CD4-positive, alpha-beta T cell treated with Interleukin-6 at 100 ng/mL for 8 hours (primary cell): ENCODE measurements at regions not wholly inside any gene's neighbourhood (a gene's known extent, or its start where the extent isn't known, plus 50 kb on each side); places are given as distances from the start of the nearest gene placed in this dataset.
"Not testable (repeated sequence)": the region's sequence is repeated elsewhere in the genome, so short reads cannot be mapped to it uniquely, and the experiment has no call there.

ENCODE experiments used
- DNase-seq: peaks from one replicate; pipeline ENCODE4 v3.0.0-alpha.2; 2020; ENCODE audit warnings: mixed read lengths, low spot score

DNA sequence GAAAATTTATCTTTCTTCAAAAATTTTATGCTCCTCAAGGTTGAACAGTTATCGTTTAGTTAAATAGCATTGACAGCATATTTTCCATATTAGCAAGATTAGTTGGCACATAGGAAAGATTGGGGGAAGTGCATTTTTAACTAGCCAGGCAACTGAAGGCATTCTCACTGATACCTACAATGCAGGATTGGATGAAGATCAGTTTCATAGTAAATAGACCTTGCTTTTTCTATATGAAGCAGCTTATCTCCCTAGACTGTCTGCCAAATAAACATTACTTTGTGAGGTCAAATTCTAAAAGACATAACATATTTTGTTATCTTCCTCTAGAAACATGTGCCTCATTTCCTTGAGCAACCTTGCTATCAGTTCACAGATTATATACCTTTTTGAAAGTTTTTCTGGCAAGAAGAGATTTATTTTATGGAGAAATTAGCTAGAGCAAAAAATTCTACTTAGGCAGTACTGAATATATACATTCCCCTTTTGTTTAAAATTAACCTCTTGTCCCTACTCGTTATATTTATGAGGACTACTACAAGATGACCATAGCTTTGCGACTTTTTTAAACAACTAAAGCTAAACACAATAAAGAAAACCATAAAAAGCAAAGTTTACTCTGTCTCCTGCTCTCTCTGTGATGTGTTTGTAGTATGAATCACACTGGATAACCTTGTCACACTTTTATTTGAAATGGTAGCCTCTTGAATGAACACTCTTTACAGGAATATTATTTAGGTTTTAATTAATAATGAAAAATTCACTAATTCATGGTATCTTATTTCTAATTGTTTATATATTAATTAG is 654.9 kb upstream of the TBL1XR1 start:
- DNase-seq: no peak

- no peak for DNase-seq
These were observed 657.7 kb upstream of the TBL1XR1 start for GRCh38 chr3:177855021-177855420.

GRCh38 chr3:177860184-177860583 is 662.9 kb upstream of the TBL1XR1 start:
- no peak for DNase-seq

DNA sequence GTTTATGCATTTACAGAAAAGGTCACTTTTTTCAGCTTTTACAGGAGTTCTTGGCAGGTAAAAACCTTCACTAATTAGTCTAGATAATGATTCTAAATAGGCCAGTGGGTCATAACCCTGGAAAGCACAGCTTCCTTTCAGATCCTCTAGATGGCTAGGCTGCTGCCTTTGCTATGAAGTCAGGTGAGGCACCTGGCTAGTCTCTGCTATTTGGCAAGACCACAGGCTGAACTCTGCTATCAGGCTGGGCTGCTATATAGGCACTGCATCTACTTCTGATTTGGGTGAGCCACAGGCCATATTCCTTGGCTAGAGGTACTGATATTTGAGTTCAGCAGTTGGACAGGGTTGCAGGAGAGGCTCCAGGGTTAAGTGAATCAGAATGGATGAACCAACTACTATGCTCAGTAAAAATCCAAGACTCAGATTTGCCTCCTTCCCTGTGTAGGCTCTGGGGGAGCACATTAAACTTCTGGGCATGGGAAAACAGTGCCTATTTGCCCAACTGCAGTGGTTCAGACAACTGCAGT is 665.7 kb upstream of the TBL1XR1 start:
- no peak for DNase-seq

GRCh38 chr3:177871267-177871666 is 665.0 kb upstream of the KCNMB2 start:
- DNase-seq: not testable (repeated sequence)

- no peak for DNase-seq
These were observed 658.0 kb upstream of the KCNMB2 start for GRCh38 chr3:177878192-177878591.

- DNase-seq: no peak
These were observed 657.3 kb upstream of the KCNMB2 start for GRCh38 chr3:177878957-177879356.

DNA sequence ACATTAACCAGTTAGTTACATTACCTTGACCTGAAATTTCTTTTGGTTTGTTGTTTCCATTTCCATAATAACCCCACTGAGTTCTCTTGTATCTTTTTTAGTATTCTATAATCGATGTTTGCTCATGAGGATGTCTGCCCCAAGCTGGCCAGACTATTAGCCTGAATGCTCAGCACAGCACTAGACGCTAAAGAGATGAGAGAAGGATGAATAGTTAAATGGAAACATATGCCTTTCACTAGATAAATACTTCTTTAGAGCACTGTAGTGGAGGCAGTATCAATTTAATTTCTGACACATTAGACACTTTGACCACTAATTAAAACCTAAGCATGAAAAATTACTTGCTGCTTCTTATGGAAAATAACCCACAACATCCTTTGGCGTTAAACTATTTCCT is 654.9 kb upstream of the KCNMB2 start:
- no peak for DNase-seq

DNA sequence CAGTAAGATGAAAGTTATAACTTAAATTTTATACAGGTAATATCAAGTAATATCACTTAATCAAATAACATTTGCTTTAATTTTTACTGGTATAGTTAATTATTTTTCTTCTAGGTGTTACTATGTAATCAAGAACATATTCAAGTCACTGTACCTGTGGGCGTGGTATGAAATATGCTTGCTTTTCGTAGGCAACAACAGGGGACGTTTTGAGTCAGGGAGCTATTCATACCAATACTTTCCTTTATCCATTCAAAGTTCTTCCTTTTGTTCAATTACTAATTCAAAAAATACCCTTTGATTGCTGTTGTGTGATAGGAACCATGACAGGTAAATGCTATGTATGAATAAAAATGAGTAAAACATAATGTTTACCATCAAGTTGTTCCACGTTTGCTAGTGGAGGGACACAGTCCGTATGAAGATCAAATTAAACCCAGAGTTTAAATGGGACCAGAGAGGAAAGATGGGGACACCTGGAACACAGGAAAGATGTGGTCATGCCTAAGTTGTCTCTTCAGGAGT is 654.0 kb upstream of the KCNMB2 start:
- no peak for DNase-seq

DNA sequence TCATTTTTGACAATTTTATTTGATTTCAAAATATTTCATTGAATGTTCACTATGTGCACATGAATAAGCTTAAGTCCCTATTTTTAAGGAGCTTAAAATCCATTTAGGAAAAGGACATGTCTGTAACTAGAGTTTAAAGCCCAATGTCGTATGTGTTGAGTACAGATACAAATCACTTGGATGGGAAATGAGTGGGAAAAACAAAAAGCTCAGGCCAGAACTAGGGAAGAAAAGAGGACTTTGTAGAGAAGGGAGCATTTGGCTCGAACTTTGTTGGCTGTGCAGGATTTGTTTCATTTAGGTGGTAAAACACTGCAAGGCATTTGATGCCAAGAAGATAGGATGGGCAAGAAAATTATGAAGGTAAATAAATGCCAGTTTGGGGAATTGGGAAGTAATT is 653.1 kb upstream of the KCNMB2 start:
- DNase-seq: no peak

GRCh38 chr3:177883957-177884356 is 652.3 kb upstream of the KCNMB2 start:
- DNase-seq: no peak

- no peak for DNase-seq
These were observed 651.2 kb upstream of the KCNMB2 start for GRCh38 chr3:177885063-177885462.

DNA sequence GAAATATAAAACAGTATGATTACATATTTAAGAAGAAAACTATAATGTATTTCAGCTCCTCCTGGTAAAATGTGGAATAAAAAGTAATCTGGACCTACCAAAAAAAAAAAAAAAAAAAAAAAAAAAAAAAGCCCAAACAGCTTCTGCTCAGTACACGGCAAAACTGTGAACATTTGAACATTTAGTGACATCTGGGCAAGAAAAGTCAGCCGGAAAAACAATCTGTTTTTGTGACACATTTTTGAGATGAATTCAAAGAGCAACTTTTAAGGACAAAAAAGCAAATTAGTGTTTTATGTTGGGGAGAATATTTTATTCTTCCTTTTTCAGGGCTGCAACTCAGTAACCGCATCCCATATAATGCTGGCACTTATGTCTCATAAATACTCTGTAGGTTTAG is 649.7 kb upstream of the KCNMB2 start:
- no peak for DNase-seq

GRCh38 chr3:177887475-177887874 is 648.8 kb upstream of the KCNMB2 start:
- DNase-seq: no peak

GRCh38 chr3:177889161-177889560 is 647.1 kb upstream of the KCNMB2 start:
- DNase-seq: no peak

GRCh38 chr3:177889652-177890358 is 646.4 kb upstream of the KCNMB2 start:
- DNase-seq: no peak

- DNase-seq: no peak
These were observed 645.9 kb upstream of the KCNMB2 start for GRCh38 chr3:177890359-177890683.

DNA sequence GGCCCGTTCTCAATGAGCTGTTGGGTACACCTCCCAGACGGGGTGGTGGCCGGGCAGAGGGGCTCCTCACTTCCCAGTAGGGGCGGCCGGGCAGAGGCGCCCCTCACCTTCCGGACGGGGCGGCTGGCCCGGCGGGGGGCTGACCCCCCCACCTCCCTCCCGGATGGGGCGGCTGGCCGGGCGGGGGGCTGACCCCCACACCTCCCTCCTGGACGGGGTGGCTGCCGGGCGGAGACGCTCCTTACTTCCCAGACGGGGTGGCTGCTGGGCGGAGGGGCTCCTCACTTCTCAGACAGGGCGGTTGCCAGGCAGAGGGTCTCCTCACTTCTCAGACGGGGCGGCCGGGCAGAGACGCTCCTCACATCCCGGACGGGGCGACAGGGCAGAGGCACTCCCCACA is 644.7 kb upstream of the KCNMB2 start:
- DNase-seq: not testable (repeated sequence)

GRCh38 chr3:177893331-177893730 is 642.9 kb upstream of the KCNMB2 start:
- DNase-seq: no peak

- no peak for DNase-seq
These were observed 642.0 kb upstream of the KCNMB2 start for GRCh38 chr3:177894081-177894728.

GRCh38 chr3:177898185-177898584 is 638.1 kb upstream of the KCNMB2 start:
- DNase-seq: no peak

DNA sequence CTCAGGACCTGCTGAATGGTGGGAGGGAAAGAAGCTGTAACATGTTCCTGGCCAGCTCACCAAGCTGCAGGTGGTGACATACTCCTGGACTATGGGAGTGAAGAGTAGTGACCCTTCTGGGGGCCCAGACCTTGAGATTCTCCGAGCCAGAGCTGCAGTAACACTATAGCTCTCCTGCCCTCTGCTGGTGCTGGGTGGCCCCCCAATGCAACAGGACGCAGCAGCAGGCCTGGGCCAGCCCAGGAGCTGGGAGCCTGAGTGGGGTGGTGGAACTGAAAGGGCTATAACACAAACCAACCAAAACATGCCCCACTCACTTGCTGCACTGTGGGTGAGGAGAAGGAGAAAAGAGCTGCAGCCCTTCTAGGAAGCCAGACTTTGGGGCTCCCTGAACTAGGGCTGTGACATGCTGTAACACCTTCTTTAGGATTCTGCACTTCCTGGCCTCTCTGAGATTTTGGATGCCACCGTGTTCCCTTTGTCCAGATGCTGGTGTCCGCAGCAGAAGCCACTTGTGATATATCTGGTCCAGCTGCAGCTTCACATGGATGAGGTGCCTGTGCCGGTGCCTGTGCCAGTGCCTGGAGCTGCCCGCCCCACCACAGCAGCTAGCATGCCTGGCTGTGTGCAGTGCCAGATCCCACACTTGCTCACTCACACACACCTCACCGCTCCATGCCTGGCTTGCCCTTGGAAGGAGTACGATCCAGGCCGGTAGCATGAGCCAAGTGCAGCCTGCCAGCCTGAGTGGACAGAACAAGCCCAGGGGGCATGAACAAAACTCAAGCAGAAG is 636.8 kb upstream of the KCNMB2 start:
- no peak for DNase-seq
